ENCODE measurements at regions not wholly inside any gene's neighbourhood (a gene's known extent, or its start where the extent isn't known, plus 50 kb on each side); places are given as distances from the start of the nearest gene placed in this dataset.

GRCh38 chr2:188853307-188853706, 120.9 kb upstream of the COL3A1 start:
- no peak for DNase-seq

DNA sequence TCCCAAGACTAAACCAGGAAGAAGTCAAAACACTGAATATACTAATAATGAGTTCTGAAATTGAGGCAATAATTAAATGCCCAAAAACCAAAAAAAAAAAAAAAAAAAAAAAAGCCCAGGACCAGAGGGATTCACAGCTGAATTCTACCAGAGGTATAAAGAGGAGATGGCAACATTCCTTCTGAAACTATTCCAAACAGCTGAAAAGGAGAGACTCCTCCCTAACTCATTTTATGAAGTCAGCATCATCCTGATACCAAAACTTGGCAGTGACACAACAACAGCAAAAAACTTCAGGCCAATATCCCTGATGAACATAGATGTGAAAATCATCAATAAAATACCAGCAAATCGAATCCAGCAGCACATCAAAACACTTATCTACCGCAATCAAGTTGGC, 108.5 kb upstream of the COL3A1 start:
- DNase-seq = no peak

- DNase-seq = no peak
Measured at GRCh38 chr2:188869550-188869949, 104.6 kb upstream of the COL3A1 start.

DNA sequence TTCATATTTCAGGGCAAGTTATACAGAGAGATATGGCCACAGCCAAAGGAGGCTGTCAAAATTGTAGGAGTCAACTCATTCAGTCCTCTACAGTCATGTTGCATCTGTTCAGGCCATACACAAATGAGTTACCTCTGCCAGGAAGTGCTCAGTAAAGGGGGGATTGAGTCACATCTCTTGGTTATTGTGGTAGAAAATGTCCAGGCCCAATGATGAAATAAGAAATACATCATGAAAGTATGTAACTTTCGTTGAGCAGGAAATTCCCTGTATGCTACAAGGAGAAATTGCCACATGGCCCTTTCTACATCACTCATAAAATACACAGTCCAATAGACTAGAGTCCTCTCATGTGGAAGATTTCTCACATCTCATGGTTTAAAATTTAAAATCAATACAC, 103.9 kb upstream of the COL3A1 start:
- peak; percentile 21 for DNase-seq

DNA sequence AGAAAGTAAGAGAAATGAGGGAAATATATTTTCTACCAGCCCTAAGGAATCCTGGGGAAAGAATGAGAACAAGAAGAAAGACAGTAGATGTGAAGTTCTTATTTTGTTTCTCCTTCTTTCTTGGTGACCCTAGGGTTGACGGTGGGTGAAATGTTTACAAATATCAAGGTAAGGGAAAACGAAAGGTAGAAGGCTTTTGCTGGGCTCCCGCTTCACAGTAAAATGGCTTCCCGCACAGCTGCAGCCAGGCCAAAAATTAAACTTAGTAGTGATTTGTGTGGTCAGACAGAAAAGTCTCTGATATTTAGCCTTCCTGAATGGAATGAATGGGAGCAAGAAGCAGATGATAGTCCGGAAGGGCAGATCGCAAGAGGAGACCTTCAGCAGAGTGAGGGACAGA, 99.1 kb upstream of the COL3A1 start:
- DNase-seq = no peak

DNA sequence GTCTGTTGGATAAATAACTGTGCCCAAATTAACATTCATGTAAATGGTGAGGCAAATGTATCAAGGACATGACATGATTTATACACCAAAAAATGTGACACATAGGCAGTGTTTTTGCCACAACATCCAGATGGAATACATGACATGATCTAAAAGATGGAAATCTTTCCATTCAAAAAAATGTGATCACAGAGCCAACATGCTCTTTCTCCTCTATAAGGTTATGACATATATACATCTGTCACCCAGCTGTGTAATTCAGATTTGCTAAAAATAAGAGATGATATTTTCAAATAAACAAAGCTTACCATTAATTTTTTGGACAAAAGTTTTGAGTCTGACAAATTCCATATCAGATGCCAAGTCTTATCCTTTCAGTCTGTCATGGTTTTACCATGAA, 95.5 kb upstream of the COL3A1 start:
- no peak for DNase-seq

DNA sequence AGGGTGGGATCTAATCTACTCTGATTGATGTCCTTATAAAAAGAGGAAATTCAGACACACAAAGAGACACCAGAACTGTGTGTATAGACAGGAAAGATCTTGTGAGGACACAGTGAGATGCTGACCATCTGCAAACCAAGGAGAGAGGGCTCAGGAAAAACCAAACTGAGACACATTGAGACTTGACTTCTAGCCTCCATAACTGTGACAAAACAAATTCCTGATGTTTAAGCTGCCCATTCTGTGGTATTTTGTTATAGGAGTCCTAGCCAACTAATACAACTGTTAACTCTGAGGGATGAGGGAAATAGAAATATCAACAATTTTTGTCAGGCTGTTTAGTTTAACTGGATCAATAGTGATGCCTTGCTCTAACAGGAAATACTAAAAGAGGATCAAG, 93.4 kb upstream of the COL3A1 start:
- DNase-seq = no peak

GRCh38 chr2:188881434-188881833, 92.7 kb upstream of the COL3A1 start:
- no peak for DNase-seq

DNA sequence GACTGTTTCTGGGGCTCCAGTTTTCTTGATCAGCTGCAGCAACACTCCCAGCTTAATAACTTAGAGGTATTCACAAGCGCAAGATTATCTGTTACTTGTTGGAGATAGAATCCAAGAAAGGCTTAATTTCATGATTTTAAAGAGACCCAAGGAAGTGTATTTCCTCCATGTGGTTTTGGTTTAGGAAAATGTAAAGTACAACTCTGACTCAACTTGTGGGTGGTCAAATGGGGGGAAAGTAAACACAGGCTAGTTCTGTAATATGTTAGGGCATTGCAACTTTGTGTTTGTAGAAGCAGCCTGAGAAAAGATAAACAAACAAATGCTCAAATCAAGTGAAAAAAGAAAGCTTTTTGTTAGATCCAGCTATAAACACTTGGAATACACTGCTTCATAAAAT, 90.1 kb upstream of the COL3A1 start:
- DNase-seq = no peak

GRCh38 chr2:188884517-188884916, 89.7 kb upstream of the COL3A1 start:
- no peak for DNase-seq

DNA sequence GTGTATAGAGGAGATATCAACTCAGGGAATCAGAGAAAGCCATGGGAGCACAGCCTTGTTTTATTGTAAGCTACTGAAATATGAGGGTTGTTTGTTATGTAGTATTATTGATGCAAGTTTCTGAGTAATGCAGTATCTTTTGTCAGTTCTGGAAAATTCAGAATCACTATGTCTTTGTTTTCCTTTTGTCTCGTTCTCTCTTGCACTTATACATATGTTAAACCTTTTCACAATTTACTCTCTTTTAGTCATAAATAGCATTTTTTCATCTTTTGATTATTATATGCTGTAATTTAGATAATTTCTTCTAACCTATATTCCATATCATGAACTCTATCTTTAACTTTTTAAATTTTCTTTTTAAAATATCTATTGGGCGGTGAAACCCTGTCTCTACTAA, 85.0 kb upstream of the COL3A1 start:
- no peak for DNase-seq

GRCh38 chr2:188890755-188891154, 83.4 kb upstream of the COL3A1 start:
- no peak for DNase-seq

GRCh38 chr2:188892636-188893035, 81.5 kb upstream of the COL3A1 start:
- no peak for DNase-seq

DNA sequence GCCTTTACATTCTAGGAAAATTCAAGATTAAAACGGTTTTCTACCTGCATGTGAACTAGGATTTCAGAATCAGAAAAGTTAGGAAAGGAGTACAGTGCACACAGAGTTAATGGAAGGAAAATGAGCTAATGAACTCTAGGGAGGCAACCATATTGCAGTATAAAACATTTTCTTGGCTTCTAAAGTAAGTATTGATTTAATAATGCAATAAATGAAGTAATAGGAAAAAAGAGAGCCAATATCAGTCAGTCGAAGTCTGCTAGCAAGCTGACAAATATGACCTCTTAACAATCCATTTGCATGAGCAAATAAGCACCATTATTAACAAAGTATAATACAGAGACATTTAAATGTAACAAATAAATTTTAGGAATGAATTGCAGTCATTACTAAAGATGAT, 80.2 kb upstream of the COL3A1 start:
- DNase-seq = no peak

- DNase-seq = no peak
Measured at GRCh38 chr2:188894979-188895378, 79.2 kb upstream of the COL3A1 start.

GRCh38 chr2:188897096-188897495, 77.1 kb upstream of the COL3A1 start:
- no peak for DNase-seq

DNA sequence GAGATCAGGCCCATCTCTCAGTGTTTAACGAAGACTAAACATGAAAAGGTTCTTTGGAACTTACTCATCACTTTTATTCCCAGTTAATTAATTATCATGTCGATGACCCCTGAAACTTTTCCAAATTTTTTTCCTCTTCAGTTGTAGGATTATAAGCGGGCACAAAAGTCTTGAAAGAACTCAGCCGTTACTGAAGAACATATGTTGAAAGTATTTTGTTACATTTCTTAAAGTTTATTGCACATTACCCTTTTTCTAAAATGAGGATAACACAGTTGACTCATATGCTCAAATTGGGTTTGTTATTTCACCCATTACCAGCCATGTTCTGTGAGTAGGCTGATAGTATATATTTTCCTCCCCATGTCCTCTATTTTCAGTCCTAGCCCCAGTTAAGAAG, 75.9 kb upstream of the COL3A1 start:
- DNase-seq = no peak

DNA sequence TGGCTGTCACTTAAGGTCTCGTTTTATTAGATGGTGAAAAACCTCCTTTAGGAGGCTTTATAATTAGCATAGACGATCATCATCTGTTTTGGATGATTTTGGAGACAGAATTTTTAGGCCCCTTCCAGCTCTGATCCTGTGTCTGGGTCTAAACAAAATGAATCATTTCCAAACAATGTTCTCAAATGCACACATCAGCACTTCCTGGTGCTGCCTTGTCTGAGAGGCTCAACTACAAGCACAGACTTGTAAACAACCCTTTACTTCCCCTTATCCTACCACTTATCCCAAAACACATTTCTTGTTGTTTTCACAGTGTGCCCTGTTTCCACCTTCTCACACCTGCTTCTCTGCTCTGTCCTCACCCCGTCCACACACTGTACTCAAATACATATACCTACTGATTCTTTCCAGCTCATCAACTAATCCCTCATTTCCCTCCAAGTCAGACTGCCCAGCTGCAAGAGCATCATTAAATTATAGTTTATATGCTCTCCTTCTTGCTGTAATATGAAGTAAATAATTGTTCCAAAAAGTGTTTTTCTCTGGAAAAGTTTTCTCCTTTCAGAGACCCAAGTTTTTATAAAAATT, 71.2 kb upstream of the COL3A1 start:
- DNase-seq = no peak

DNA sequence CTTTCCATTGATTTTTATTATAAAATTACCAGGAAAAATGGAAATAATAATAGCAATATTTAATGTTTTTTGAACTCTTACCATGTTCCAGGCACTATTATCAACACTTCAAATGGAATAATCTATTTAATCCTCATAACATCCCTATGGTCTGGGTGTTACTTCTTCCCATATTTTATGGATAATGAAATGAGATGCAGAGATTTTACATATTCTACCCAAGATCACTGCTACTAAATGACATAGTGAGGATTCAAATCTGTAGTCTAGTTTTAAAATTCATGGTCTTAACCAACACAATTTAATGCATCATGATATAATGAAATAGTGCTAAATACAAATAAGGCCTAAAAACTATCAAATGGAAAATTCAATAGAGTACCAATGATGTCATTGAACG, 70.4 kb upstream of the COL3A1 start:
- no peak for DNase-seq

- DNase-seq = no peak
Measured at GRCh38 chr2:188909036-188909435, 65.1 kb upstream of the COL3A1 start.

- no peak for DNase-seq
Measured at GRCh38 chr2:188916736-188917135, 57.4 kb upstream of the COL3A1 start.

GRCh38 chr2:188917632-188918031, 56.5 kb upstream of the COL3A1 start:
- no peak for DNase-seq

- DNase-seq = no peak
Measured at GRCh38 chr2:188919824-188920223, 54.3 kb upstream of the COL3A1 start.

- no peak for DNase-seq
Measured at GRCh38 chr2:188922191-188922590, 52.0 kb upstream of the COL3A1 start.
